ENCODE measurements at regions not wholly inside any gene's neighbourhood (a gene's known extent, or its start where the extent isn't known, plus 50 kb on each side); places are given as distances from the start of the nearest gene placed in this dataset.
"Not testable (repeated sequence)": the region's sequence is repeated elsewhere in the genome, so short reads cannot be mapped to it uniquely, and the experiment has no call there.

DNA sequence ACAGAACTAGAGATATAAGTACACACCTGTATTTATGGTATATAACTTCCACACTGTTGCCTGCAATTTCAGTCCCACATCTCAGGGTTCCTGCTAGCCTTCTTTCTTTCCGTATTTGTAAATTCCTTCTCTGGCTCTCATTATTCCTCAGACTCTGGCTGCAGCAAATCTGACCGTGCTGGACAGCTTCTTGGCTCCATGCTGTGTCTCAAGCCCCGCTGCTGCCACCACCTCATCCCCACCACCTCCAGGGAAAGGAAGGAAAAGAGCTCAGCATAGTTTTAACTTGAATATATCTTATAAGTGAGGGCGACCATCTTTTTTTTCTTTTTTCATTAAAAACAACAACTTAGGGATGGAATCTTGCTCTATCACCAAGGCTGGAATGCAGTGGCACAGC, 155.6 kb upstream of the CXCL13 start:
- no peak for DNase-seq

DNA sequence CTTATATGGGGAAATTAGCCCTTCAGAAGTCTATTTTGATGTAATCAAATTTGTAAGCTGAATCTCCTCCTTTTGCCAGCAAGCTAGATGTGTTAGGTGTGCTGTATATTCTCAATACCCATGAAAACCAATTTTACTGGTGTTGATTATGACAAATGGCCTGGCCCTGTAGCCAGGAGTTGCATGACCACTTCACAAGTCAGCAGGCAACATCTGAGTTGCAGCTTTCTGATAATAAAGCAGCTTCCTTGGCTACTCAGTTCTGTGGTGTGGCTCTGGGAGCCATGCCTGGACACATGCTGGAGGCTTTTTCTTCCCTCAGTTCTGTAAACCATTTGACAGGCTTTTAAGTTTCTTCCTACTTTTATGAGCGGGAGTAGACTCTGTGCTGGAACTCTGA, 154.1 kb upstream of the CXCL13 start:
- DNase-seq: no peak

DNA sequence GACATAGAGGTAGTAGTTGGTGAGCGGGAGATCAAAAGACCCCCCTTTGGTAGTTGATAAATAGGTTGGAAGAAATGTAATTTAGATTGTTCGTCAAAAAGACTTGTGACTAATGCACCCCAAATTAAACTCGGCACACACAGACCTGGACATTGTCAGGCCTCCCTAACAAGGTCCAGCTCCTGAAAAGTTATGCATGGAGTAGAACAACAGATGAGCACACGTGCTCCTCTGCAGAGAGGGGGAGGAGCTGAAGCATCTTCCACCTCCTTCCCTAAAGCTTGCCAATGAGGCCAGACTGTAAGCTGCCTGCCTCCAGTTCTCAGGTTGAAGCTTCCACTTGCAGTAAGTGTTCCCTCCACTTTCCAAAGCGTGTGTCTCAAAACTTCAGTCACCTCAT, 153.5 kb upstream of the CXCL13 start:
- not testable (repeated sequence) for DNase-seq

DNA sequence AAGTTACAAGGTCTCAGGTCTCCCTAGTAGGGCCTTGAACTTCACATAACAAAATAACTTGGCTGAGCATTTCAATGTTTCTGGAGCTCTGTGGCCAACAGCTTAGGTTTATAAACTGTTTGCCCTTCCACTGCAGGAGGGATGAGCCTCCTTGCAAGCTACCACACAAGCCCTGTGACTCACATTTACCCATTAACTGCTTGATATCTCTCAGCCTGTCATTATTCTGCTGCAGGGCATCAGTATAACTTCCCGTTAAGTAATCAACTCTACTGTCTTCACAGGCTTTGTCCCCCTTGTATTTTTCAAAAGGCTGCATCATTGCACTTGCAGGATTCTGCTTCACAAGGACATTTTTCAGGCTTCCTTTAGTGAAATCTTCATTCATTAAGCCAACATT, 151.7 kb upstream of the CXCL13 start:
- no peak for DNase-seq

DNA sequence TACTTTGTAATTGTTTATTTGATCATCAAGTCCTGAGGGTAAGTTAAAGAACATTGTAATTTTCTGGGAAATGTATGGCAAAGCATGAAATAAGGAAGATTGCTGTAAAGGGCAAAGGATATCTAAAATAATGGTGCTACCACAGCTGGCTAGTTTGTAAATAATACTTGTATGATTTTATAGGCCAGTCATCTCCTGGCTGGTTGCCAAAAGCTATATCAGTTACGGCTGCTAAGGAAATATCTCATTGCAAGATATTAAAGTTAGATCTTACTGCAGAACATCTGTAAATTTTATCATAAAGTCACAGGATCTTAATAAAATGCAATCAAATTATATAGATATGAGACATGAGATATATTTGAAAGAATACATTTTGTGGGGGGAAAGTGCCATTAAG, 150.8 kb upstream of the CXCL13 start:
- DNase-seq: no peak

DNA sequence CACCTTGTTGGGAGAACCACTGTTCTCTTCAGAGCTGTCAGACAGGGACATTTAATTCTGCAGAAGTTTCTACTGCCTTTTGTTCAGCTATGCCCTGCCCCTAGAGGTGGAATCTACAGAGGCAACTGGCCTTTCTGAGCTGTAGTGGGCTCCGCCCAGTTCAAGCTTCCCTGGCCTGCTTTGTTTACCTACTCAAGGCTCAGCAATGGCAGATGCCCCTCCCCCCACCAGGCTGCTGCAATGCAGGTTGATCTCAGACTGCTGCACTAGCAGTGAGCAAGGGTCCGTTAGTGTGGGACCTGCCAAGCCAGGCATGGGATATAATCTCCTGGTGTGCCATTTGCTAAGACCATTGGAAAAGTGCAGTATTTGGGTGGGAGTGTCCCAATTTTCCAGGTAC, 141.5 kb upstream of the CXCL13 start:
- not testable (repeated sequence) for DNase-seq

DNA sequence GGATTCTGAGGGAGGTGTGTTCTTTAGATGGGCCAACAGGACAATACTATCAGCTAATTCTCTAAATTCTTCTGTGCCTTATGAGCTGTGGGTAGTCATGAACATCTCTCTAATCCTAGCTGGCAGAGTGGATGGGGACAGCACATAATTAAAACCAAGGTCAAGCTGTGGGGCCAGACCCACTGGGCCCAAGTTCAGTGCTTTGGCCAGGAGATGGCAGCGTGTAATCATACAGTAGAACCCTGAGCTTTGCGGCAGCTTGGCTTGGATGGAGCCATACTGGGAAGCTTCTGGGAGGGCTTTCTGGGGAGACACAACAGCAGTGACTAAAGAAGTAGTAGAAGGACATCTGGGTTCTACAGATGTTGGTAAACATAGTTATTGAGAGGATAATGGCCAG, 140.3 kb upstream of the CXCL13 start:
- peak; percentile 18 for DNase-seq

DNA sequence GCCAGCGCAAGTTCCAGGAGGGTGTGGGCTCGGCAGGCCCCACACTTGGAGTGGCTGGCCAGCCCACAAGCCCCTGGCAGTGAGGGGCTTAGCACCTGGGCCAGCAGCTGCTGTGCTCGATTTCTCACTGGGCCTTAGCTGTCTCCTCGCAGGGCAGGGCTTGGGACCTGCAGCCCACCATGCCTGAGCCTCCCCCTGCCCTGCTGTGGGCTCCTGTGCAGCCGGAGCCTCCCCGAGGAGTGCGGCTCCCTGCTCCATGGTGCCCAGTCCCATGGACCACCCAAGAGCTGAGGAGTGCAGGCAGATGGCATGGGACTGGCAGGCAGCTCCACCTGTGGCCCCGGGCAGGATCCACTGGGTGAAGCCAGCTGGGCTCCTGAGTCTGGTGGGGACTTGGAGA, 139.2 kb upstream of the CXCL13 start:
- DNase-seq: no peak

DNA sequence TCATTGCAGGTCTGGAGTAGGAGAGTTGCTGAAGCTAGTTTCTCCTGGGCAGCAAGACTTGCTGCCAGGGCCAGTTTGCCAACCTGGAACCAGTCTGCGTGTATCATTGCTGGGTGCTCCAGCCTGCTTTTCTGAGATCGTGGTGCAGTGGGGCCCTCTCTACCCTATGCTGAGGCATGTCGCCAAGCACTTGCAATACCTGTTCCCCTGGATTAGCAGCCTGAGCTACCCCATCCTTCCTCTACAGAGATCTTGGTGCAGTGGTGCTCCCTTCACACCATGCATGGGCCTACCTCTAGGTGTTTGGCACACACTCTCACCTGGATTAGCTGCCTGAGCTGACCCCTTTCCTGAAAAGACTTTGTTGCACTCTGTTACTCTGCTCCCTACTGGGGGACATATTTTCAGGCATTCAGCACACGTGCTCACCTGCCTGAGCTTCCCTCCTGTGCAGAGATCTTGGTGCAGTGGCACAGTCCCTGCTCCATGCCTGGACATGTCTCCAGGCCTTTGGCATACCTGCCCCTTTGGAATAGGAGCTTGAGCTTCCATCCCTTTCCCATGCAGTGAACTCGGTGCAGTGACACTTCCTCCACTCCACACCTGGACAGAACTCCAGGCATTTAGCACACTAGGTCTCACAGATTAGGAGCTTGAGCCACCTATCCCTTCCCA, 133.7 kb upstream of the CXCL13 start:
- DNase-seq: no peak

DNA sequence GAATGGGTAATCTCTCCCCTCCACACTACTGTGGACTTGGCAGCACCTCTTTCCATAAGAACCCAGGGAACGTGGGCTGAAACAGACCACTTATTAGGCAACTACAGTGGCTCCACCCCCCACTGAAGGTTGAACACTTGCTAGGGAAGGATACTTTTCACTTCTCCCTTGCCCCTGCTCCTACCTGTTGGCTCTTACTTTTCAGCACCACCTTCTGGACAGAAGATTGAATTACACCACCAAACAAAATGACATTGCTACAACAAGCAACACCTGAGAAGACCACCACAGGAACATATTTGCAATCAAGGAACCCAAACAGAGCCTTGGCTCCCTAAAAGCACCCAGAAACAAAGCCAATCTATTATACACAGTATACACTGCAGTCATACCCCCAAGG, 132.1 kb upstream of the CXCL13 start:
- DNase-seq: no peak

DNA sequence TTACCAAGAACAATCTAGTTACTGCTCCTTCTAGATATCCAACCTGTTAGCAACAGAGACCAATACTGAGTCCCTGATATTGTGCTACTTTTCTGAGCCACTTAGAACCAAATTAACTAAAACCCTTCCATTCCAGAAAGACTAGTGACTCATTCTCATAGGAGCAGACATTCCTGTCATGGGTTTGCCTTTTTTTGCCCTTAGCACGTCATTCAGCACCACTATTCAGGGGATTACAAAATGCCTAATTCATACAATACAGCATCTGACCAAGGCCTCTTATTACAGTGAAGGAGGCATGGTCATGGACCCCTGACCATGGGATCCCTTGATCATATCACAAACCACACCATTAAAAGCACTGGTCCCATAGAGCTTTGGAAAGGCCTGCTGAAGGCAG, 123.8 kb upstream of the CXCL13 start:
- peak; percentile 9 for DNase-seq

DNA sequence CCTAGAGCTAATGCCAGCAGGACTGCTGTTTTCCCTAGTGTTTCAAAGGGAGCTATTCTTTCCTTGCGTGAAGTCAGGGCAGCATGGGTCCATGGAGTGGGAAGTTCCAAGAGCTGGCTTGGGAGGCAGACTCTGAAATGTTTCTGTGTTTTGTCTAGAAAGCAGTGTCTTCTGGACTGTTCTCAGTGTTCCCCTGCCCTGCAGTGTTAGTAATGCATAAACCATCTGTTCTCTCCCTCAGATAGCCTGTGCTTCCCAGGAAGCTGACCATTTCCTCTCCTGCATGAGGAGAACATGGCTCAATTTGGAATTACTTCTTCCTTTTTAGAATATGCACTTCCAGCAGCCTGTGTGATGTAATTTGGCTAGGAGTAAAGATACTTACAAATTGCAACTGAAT, 116.7 kb upstream of the CXCL13 start:
- DNase-seq: no peak

DNA sequence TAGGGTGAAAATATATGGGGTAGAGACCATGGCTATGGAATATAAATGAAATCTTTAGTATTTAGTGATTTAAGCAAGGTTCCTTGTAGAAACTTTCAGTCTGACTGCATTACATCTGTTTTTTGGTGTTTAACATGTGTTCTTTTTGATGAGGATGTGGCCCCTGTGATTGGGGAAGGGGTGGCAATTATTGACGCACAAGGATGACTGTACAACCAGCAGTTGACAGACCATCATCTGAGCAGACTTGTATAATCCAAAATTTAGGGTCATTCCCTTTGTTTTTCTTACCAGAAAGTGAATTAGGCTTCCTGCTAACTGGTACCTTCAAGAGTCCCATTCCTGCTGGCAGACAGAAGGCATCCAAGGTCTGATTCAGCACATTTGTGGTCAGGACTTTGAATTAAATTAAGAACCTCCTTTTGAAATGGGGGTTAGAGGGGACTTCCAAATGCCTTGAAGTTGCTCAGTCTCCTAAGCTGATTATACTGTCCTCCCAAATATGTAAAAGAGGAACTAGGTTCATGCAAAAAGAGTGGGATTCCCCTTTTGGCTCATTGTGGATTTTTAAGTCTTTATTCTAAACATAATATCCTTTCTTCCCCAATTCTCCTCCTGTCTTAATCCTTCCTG, 112.4 kb upstream of the CXCL13 start:
- no peak for DNase-seq

DNA sequence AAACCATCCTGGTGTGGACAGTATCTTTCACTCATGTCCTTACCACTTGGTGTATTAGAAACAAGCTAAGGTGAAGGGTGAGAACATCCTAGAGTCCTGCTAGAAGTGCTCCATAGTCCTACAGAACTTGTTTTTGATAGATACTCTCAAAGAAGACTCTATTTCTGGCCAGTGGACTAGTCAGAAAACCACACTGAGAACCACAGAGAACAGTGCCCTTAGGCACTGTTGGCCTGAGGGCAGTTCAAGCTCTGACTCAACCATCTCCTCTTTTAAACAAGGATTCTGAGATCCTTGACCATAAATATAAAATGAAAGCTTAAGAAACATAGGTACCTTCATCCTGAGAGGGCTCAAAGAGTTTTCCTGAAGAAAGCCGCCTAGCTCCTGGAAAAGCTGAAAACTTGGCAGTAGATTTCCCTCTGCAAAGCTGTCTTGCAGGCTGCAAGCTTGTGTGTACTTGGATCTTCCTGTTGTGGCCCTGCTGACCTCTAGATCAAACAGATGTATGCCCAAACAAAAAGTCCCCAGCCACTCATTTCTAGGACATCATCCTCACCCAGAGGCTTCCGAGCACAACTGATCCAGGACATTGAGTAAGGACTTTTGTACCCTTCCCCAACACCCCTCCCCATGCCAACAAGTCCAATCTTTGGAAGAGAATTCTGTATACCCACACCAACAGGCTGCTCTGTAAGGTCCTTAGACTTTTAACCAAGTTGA, 111.6 kb upstream of the CXCL13 start:
- no peak for DNase-seq

DNA sequence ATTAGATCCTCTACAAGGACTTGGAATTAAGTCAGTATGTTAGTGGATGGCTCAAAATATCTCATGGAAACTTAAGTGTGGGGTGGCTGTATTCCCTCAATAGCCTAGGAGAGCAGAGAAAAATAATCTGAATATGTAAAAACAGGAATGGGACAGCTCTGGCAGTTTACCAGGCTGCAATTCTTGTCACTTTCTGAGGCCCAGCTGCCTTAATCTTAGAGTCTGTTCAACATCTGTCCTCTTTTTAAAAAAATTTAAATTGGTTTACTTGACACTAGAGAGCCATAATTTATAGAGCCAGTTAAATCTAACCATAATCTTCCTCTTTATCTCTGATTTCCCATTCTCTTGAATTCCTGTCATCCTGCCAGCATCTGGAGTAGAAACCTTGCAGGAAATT, 109.2 kb upstream of the CXCL13 start:
- DNase-seq: no peak

DNA sequence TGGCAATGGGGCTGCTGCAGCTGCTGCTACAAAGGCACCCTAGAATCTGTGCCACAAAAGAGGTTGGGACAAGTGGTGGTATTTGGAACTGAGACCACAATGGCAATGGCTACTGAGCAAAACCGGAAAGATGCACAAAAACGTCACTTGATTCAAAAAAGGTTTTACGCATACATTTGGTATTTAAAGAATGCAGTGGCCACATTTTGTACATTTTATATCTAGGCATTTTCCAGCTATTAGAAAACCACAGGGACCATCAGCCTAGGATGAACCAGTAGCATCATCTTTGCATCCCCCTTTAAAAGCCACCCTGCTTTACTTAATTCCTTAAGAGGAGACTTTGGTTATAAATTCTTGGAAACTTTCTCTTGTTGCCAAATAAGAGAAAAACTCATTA, 104.8 kb upstream of the CXCL13 start:
- DNase-seq: peak; percentile 82

DNA sequence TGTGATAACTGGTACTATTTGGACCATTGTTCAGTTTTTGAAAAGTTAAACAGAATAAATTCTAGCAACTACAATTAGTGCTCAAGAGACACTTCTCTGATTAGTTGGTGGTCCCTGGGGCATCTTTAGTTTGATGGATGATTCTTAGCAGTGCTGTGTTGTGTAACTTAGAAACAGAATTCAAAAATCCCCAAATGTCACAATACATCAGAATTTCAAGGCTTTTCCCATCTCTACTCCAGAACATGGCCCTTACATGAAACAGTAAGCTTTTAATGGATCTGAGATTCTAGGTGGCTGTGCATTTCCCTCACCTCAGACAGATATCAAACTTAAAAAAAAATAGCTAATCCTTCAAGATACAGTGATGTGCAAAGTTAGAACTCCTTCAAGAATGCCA, 104.4 kb upstream of the CXCL13 start:
- DNase-seq: peak; percentile 44

DNA sequence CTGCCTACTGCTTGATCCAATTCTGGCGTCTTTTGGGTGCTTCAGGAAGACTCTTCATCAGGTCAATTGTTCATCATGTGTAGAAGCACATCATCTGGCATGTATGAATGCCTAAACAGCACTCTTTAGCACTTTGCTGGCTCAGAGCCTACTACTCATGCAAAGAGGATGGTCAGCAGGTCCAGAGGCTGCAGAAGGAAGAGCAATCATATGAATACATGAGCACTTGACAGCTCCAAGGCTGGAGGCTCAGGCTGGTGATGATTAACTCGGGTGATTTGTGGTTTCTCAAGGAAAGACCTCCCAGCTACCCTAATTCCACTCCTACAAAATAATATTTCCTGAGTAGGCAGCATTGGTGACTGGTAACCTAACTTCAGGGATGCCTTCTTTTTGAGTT, 103.8 kb upstream of the CXCL13 start:
- DNase-seq: peak; percentile 68

DNA sequence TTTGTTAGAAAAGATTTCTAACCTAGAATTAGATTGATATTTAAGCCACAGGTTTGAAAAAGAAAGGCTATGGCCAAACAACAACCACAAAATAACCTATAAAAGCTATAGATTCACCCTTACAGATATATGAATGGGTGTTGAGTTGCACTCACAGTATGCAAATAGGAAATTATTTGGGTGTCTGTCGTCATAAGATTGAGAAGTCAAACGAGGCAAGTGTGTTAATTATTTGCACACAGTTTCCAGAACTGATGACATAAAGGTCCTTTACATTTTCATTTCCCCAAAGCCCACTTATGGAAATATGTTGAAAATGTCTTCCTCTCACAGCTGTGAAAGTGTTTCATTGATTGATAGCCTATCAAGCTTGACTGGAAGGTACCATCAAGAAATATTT, 101.2 kb upstream of the CXCL13 start:
- no peak for DNase-seq

DNA sequence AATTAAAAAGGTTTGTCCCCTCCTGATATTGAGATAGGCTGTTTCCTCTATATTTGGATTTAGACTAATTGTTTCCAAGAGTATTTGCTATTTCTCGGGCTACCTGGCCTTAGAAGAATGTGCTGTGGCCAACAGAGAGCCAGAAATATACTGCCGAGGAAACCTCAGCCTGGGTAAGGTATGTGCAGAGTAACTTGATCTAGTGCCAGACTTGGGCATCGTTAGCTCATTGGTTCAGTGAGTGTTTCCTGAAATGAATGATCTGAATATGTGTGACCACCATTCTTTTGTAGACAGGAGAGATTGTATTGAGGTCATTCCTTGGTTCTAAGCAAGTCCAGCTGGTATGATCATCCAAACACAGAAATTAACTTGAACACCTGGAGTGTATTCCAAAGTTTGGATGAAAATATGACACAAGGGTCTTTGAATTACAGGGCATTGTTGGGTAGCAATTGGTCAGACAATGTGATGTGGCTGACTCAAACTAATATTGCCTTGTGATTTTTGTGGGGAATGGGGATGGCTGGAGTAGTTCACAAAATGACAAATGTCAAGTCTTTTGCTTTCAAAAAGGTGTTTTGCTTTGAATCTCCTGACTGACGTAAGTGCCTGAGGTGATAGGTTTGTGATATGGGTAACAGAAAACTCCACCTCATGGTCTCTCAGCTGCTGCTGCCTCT, 100.2 kb upstream of the CXCL13 start:
- DNase-seq: no peak

DNA sequence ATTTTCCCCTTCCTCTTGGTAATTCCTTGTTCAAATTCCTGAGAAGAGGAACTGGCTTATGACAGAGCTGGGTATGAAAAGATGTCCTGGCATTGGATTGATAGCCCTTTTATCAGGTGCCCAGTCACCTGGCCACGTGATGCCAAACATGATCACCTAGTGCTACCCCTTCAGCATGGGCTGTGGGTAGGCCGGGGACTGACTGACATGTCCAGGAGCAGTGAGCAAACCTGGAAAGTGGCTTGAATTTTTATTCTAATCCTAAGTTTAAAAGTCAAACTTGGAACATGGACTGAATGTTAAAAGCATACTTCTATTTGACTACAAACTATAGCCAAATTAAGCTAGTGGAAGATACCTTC, 99.7 kb upstream of the CXCL13 start:
- no peak for DNase-seq

DNA sequence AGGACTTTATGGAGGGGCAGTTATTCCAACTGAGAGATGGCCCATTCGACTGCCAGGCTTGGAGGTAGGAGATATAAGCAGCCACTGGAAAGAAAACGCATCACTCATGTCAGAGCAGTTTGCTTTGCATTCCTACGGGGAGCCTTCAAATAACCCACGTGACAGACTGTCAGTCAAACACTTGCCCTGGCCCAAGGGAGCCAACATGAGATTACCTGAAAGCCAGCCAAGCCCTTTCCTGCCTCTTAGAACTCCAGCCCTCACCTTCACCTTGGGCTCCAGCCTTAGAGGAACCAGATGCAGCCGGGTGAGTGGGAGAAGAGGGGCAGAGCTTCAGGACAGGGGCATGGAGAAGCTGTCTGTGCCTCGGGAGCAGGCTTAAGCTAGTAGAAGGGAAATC, 95.3 kb upstream of the CXCL13 start:
- no peak for DNase-seq

DNA sequence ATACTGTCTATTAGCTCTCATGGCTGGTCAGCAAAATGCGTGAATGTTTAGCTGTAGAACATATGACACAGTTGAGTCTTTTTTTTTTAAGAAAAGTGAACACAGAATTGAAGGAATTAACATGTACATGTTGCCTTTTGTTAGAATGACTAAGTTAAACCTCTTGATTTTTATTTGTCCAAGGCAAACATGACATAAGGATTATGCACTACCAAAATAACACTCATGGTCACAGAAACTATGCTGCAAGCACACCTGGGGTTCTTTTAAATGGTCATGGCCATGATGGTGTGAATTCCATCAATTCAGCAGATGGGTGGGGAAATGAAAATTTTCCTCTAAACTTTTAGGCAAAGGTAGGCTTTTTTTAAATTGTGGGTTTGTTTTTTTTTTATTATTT, 80.1 kb upstream of the CXCL13 start:
- DNase-seq: no peak

DNA sequence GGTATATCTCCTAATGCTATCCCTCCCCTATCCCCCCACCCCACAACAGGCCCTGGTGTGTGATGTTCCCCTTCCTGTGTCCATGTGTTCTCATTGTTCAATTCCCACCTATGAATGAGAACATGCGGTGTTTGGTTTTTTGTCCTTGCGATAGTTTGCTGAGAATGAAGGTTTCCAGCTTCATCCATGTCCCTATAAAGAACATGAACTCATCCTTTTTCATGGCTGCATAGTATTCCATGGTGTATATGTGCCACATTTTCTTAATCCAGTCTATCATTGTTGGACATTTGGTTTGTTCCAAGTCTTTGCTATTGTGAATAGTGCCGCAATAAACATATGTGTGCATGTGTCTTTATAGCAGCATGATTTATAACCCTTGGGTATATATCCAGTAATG, 77.7 kb upstream of the CXCL13 start:
- DNase-seq: not testable (repeated sequence)
